ENCODE measurements at regions not wholly inside any gene's neighbourhood (a gene's known extent, or its start where the extent isn't known, plus 50 kb on each side); places are given as distances from the start of the nearest gene placed in this dataset.

GRCh38 chr11:110375351-110375750, 54.4 kb upstream of the FDX1 start:
- TF ChIP-seq CTCF (IDR thresholded peaks at IDR 0.05) (no peak), POLR2A (IDR thresholded peaks at IDR 0.05) (no peak)
